ENCODE measurements at regions not wholly inside any gene's neighbourhood (a gene's known extent, or its start where the extent isn't known, plus 50 kb on each side); places are given as distances from the start of the nearest gene placed in this dataset.
"Not testable (repeated sequence)": the region's sequence is repeated elsewhere in the genome, so short reads cannot be mapped to it uniquely, and the experiment has no call there.

- intact Hi-C loops (cut with micrococcal nuclease), result no loop called here
- ATAC-seq (ENCODE audit: low read depth) (no peak), DNase-seq (no peak)
- Mint-ChIP-seq H3K4me3 (no peak overlapping the region), H3K27ac (no peak overlapping the region), H3K9me3 (no peaks in the 10 kb centered on the region), H3K36me3 (ENCODE audit: low read depth) (no peaks in the 10 kb centered on the region), H3K27me3 (no peaks in the 10 kb centered on the region), H3K4me1 (no peaks in the 10 kb centered on the region)
- no peak for TF ChIP-seq CTCF (IDR thresholded peaks at IDR 0.05)
- POLR2A ChIA-PET, result no interaction called here
- CTCF ChIA-PET, result no interaction called here
These were observed 63.7 kb upstream of the TFPI start for GRCh38 chr2:187617905-187618304.

- Mint-ChIP-seq H3K4me3 (no peak overlapping the region), H3K36me3 (ENCODE audit: low read depth) (no peaks in the 10 kb centered on the region), H3K27ac (no peak overlapping the region), H3K27me3 (no peaks in the 10 kb centered on the region), H3K4me1 (no peaks in the 10 kb centered on the region), H3K9me3 (no peaks in the 10 kb centered on the region)
- DNase-seq (no peak), ATAC-seq (ENCODE audit: low read depth) (no peak)
- ChIA-PET POLR2A (no interaction called here), CTCF (no interaction called here)
- TF ChIP-seq CTCF (IDR thresholded peaks at IDR 0.05), result no peak
- intact Hi-C loops (cut with micrococcal nuclease), result no loop called here
These were observed 64.6 kb upstream of the TFPI start for GRCh38 chr2:187618813-187619212.

- no peak for TF ChIP-seq CTCF (IDR thresholded peaks at IDR 0.05)
- no peak overlapping the region for H3K27ac Mint-ChIP-seq
- ChIA-PET POLR2A (no interaction called here), CTCF (no interaction called here)
- DNase-seq (no peak), ATAC-seq (ENCODE audit: low read depth) (no peak)
- no peaks in the 10 kb centered on the region for H3K36me3 Mint-ChIP-seq (ENCODE audit: low read depth)
- H3K4me3 Mint-ChIP-seq, result no peak overlapping the region
- intact Hi-C loops (cut with micrococcal nuclease), result no loop called here
- H3K4me1 Mint-ChIP-seq, result no peaks in the 10 kb centered on the region
- peaks cover 3% of the 10 kb centered on the region for H3K9me3 Mint-ChIP-seq
- no peaks in the 10 kb centered on the region for H3K27me3 Mint-ChIP-seq
These were observed 72.9 kb upstream of the TFPI start for GRCh38 chr2:187627153-187627552.

- H3K27ac Mint-ChIP-seq; intact Hi-C loops (cut with micrococcal nuclease); H3K27me3 Mint-ChIP-seq; H3K9me3 Mint-ChIP-seq; ATAC-seq (ENCODE audit: low read depth); POLR2A ChIA-PET; H3K4me1 Mint-ChIP-seq; H3K36me3 Mint-ChIP-seq (ENCODE audit: low read depth); CTCF ChIA-PET; DNase-seq; H3K4me3 Mint-ChIP-seq: not testable (repeated sequence)
These were observed 82.6 kb upstream of the TFPI start for GRCh38 chr2:187636731-187637391.

- ATAC-seq (ENCODE audit: low read depth); H3K36me3 Mint-ChIP-seq (ENCODE audit: low read depth); H3K9me3 Mint-ChIP-seq; CTCF ChIA-PET; H3K27ac Mint-ChIP-seq; H3K4me1 Mint-ChIP-seq; DNase-seq; H3K27me3 Mint-ChIP-seq; POLR2A ChIA-PET; H3K4me3 Mint-ChIP-seq; intact Hi-C loops (cut with micrococcal nuclease): not testable (repeated sequence)
These were observed 83.1 kb upstream of the TFPI start for GRCh38 chr2:187637392-187637740.

GRCh38 chr2:187637771-187638170 lies 83.5 kb upstream of the TFPI start:
- DNase-seq; H3K4me3 Mint-ChIP-seq; H3K27me3 Mint-ChIP-seq; ATAC-seq (ENCODE audit: low read depth); H3K27ac Mint-ChIP-seq; CTCF ChIA-PET; H3K4me1 Mint-ChIP-seq; POLR2A ChIA-PET; H3K36me3 Mint-ChIP-seq (ENCODE audit: low read depth); intact Hi-C loops (cut with micrococcal nuclease); H3K9me3 Mint-ChIP-seq: not testable (repeated sequence)

GRCh38 chr2:187638840-187639239 lies 84.6 kb upstream of the TFPI start:
- POLR2A ChIA-PET, result no interaction called here
- Mint-ChIP-seq H3K4me3 (no peak overlapping the region), H3K27me3 (no peaks in the 10 kb centered on the region), H3K36me3 (ENCODE audit: low read depth) (no peaks in the 10 kb centered on the region), H3K27ac (no peak overlapping the region), H3K9me3 (peaks cover 4% of the 10 kb centered on the region), H3K4me1 (no peaks in the 10 kb centered on the region)
- CTCF ChIA-PET, result no interaction called here
- no peak for TF ChIP-seq CTCF (IDR thresholded peaks at IDR 0.05)
- DNase-seq (no peak), ATAC-seq (ENCODE audit: low read depth) (no peak)
- intact Hi-C loops (cut with micrococcal nuclease), result no loop called here
